ENCODE measurements at regions not wholly inside any gene's neighbourhood (a gene's known extent, or its start where the extent isn't known, plus 50 kb on each side); places are given as distances from the start of the nearest gene placed in this dataset.
"Not testable (repeated sequence)": the region's sequence is repeated elsewhere in the genome, so short reads cannot be mapped to it uniquely, and the experiment has no call there.

GRCh38 chr11:134728186-134728585 is 316.1 kb upstream of the B3GAT1 start:
- no peak overlapping the region for H3K4me3 ChIP-seq (ENCODE audit: low read length in 2 of 2)
- H3K4me1 ChIP-seq (ENCODE audit: control insufficient read depth, insufficient read depth, low read length), result peaks cover 15% of the 10 kb centered on the region
- no peak overlapping the region for H3K9ac ChIP-seq (ENCODE audit: low read length in 2 of 2)
- no peaks in the 10 kb centered on the region for H3K9me3 ChIP-seq (ENCODE audit: control insufficient read depth in 2 of 2, low read length in 2 of 2)
- H3K27ac ChIP-seq (ENCODE audit: low read length), result no peak overlapping the region
- peaks cover 10 to 18% of the 10 kb centered on the region in 2 donors for H3K27me3 ChIP-seq (ENCODE audit: control insufficient read depth in 1 of 2, insufficient read depth in 2 of 2, low read length in 2 of 2)
- H3K36me3 ChIP-seq (ENCODE audit: control insufficient read depth in 2 of 2, insufficient read depth in 2 of 2, low read length in 2 of 2), result no peaks in the 10 kb centered on the region

- Histone ChIP-seq H3K27ac (ENCODE audit: low read length) (no peak overlapping the region), H3K36me3 (ENCODE audit: control insufficient read depth in 2 of 2, insufficient read depth in 2 of 2, low read length in 2 of 2) (no peaks in the 10 kb centered on the region), H3K9ac (ENCODE audit: low read length in 2 of 2) (no peak overlapping the region), H3K4me1 (ENCODE audit: control insufficient read depth, insufficient read depth, low read length) (peaks cover 15% of the 10 kb centered on the region), H3K4me3 (ENCODE audit: low read length in 2 of 2) (no peak overlapping the region), H3K27me3 (ENCODE audit: control insufficient read depth in 1 of 2, insufficient read depth in 2 of 2, low read length in 2 of 2) (peaks cover 9 to 18% of the 10 kb centered on the region in 2 donors), H3K9me3 (ENCODE audit: control insufficient read depth in 2 of 2, low read length in 2 of 2) (no peaks in the 10 kb centered on the region)
These were observed 315.6 kb upstream of the B3GAT1 start for GRCh38 chr11:134727636-134728035.

- peaks cover 15% of the 10 kb centered on the region for H3K4me1 ChIP-seq (ENCODE audit: control insufficient read depth, insufficient read depth, low read length)
- no peak overlapping the region for H3K4me3 ChIP-seq (ENCODE audit: low read length in 2 of 2)
- H3K27me3 ChIP-seq (ENCODE audit: control insufficient read depth in 1 of 2, insufficient read depth in 2 of 2, low read length in 2 of 2), result peaks cover 8 to 18% of the 10 kb centered on the region in 2 donors
- H3K9me3 ChIP-seq (ENCODE audit: control insufficient read depth in 2 of 2, low read length in 2 of 2), result no peaks in the 10 kb centered on the region
- no peaks in the 10 kb centered on the region for H3K36me3 ChIP-seq (ENCODE audit: control insufficient read depth in 2 of 2, insufficient read depth in 2 of 2, low read length in 2 of 2)
- H3K27ac ChIP-seq (ENCODE audit: low read length), result no peak overlapping the region
- H3K9ac ChIP-seq (ENCODE audit: low read length in 2 of 2), result no peak overlapping the region
These were observed 315.2 kb upstream of the B3GAT1 start for GRCh38 chr11:134727204-134727603.

- Histone ChIP-seq H3K36me3 (ENCODE audit: control insufficient read depth in 2 of 2, insufficient read depth in 2 of 2, low read length in 2 of 2) (no peaks in the 10 kb centered on the region), H3K27me3 (ENCODE audit: control insufficient read depth in 1 of 2, insufficient read depth in 2 of 2, low read length in 2 of 2) (peaks cover 6 to 18% of the 10 kb centered on the region in 2 donors)
These were observed 313.9 kb upstream of the B3GAT1 start for GRCh38 chr11:134725716-134726639.

GRCh38 chr11:134725211-134725610 is 313.2 kb upstream of the B3GAT1 start:
- Histone ChIP-seq H3K4me1 (ENCODE audit: control insufficient read depth, insufficient read depth, low read length) (peaks cover 10% of the 10 kb centered on the region), H3K36me3 (ENCODE audit: control insufficient read depth in 2 of 2, insufficient read depth in 2 of 2, low read length in 2 of 2) (no peaks in the 10 kb centered on the region), H3K9me3 (ENCODE audit: control insufficient read depth in 2 of 2, low read length in 2 of 2) (no peaks in the 10 kb centered on the region), H3K4me3 (ENCODE audit: low read length in 2 of 2) (no peak overlapping the region), H3K9ac (ENCODE audit: low read length in 2 of 2) (no peak overlapping the region), H3K27ac (ENCODE audit: low read length) (no peak overlapping the region), H3K27me3 (ENCODE audit: control insufficient read depth in 1 of 2, insufficient read depth in 2 of 2, low read length in 2 of 2) (peaks cover 6 to 18% of the 10 kb centered on the region in 2 donors)

More at GRCh38 chr11:134725716-134726639, 313.9 kb upstream of the B3GAT1 start:
- H3K4me1 ChIP-seq (ENCODE audit: control insufficient read depth, insufficient read depth, low read length), result peaks cover 10% of the 10 kb centered on the region
- no peak overlapping the region for H3K9ac ChIP-seq (ENCODE audit: low read length in 2 of 2)
- no peaks in the 10 kb centered on the region for H3K9me3 ChIP-seq (ENCODE audit: control insufficient read depth in 2 of 2, low read length in 2 of 2)
- no peak overlapping the region for H3K4me3 ChIP-seq (ENCODE audit: low read length in 2 of 2)
- no peak overlapping the region for H3K27ac ChIP-seq (ENCODE audit: low read length)

GRCh38 chr11:134724779-134725140 is 312.7 kb upstream of the B3GAT1 start:
- Histone ChIP-seq H3K9ac (ENCODE audit: low read length in 2 of 2) (no peak overlapping the region), H3K36me3 (ENCODE audit: control insufficient read depth in 2 of 2, insufficient read depth in 2 of 2, low read length in 2 of 2) (no peaks in the 10 kb centered on the region), H3K9me3 (ENCODE audit: control insufficient read depth in 2 of 2, low read length in 2 of 2) (no peaks in the 10 kb centered on the region), H3K27ac (ENCODE audit: low read length) (no peak overlapping the region), H3K4me1 (ENCODE audit: control insufficient read depth, insufficient read depth, low read length) (peaks cover 10% of the 10 kb centered on the region), H3K4me3 (ENCODE audit: low read length in 2 of 2) (no peak overlapping the region), H3K27me3 (ENCODE audit: control insufficient read depth in 1 of 2, insufficient read depth in 2 of 2, low read length in 2 of 2) (peaks cover 6 to 18% of the 10 kb centered on the region in 2 donors)

GRCh38 chr11:134724106-134724778 is 312.2 kb upstream of the B3GAT1 start:
- Histone ChIP-seq H3K36me3 (ENCODE audit: control insufficient read depth in 2 of 2, insufficient read depth in 2 of 2, low read length in 2 of 2) (no peaks in the 10 kb centered on the region), H3K27me3 (ENCODE audit: control insufficient read depth in 1 of 2, insufficient read depth in 2 of 2, low read length in 2 of 2) (peaks cover 6 to 18% of the 10 kb centered on the region in 2 donors), H3K27ac (ENCODE audit: low read length) (no peak overlapping the region), H3K4me3 (ENCODE audit: low read length in 2 of 2) (no peak overlapping the region), H3K9ac (ENCODE audit: low read length in 2 of 2) (no peak overlapping the region), H3K9me3 (ENCODE audit: control insufficient read depth in 2 of 2, low read length in 2 of 2) (no peaks in the 10 kb centered on the region), H3K4me1 (ENCODE audit: control insufficient read depth, insufficient read depth, low read length) (peaks cover 10% of the 10 kb centered on the region)

- not testable (repeated sequence) for H3K27ac ChIP-seq (ENCODE audit: low read length); H3K9me3 ChIP-seq (ENCODE audit: control insufficient read depth in 2 of 2, low read length in 2 of 2); H3K4me3 ChIP-seq (ENCODE audit: low read length in 2 of 2); H3K36me3 ChIP-seq (ENCODE audit: control insufficient read depth in 2 of 2, insufficient read depth in 2 of 2, low read length in 2 of 2); H3K9ac ChIP-seq (ENCODE audit: low read length in 2 of 2); H3K4me1 ChIP-seq (ENCODE audit: control insufficient read depth, insufficient read depth, low read length)
- H3K27me3 ChIP-seq (ENCODE audit: control insufficient read depth in 1 of 2, insufficient read depth in 2 of 2, low read length in 2 of 2), result peaks cover 2 to 11% of the 10 kb centered on the region in 2 donors
These were observed 308.6 kb upstream of the B3GAT1 start for GRCh38 chr11:134720691-134721070.

- H3K9ac ChIP-seq (ENCODE audit: low read length in 2 of 2); H3K4me3 ChIP-seq (ENCODE audit: low read length in 2 of 2); H3K27ac ChIP-seq (ENCODE audit: low read length); H3K9me3 ChIP-seq (ENCODE audit: control insufficient read depth in 2 of 2, low read length in 2 of 2); H3K4me1 ChIP-seq (ENCODE audit: control insufficient read depth, insufficient read depth, low read length); H3K36me3 ChIP-seq (ENCODE audit: control insufficient read depth in 2 of 2, insufficient read depth in 2 of 2, low read length in 2 of 2): not testable (repeated sequence)
- peaks cover 0 to 11% of the 10 kb centered on the region in 2 donors for H3K27me3 ChIP-seq (ENCODE audit: control insufficient read depth in 1 of 2, insufficient read depth in 2 of 2, low read length in 2 of 2)
These were observed 308.1 kb upstream of the B3GAT1 start for GRCh38 chr11:134719940-134720690.

GRCh38 chr11:134719397-134719796 is 307.4 kb upstream of the B3GAT1 start:
- Histone ChIP-seq H3K27me3 (ENCODE audit: control insufficient read depth in 1 of 2, insufficient read depth in 2 of 2, low read length in 2 of 2) (peaks cover 0 to 5% of the 10 kb centered on the region in 2 donors), H3K4me3 (ENCODE audit: low read length in 2 of 2) (no peak overlapping the region), H3K36me3 (ENCODE audit: control insufficient read depth in 2 of 2, insufficient read depth in 2 of 2, low read length in 2 of 2) (no peaks in the 10 kb centered on the region), H3K27ac (ENCODE audit: low read length) (no peak overlapping the region), H3K9me3 (ENCODE audit: control insufficient read depth in 2 of 2, low read length in 2 of 2) (no peaks in the 10 kb centered on the region), H3K4me1 (ENCODE audit: control insufficient read depth, insufficient read depth, low read length) (no peaks in the 10 kb centered on the region), H3K9ac (ENCODE audit: low read length in 2 of 2) (no peak overlapping the region)

Measured in stomach smooth muscle (tissue), 2 donors.